ENCODE measurements at regions not wholly inside any gene's neighbourhood (a gene's known extent, or its start where the extent isn't known, plus 50 kb on each side); places are given as distances from the start of the nearest gene placed in this dataset.

GRCh38 chr14:71267007-71267513 is 359.8 kb downstream of the PCNX1 start:
- no peak for TF ChIP-seq CTCF (IDR thresholded peaks at IDR 0.05; ENCODE audit: insufficient read depth, low read length)
- TF ChIP-seq SPI1 (IDR thresholded peaks at IDR 0.05; ENCODE audit: borderline replicate concordance, low read depth): no peak
- TF ChIP-seq POLR2AphosphoS5 (IDR thresholded peaks at IDR 0.05; ENCODE audit: low read depth): no peak
